Muscle layer of colon (tissue), 2 donors: ENCODE measurements at regions not wholly inside any gene's neighbourhood (a gene's known extent, or its start where the extent isn't known, plus 50 kb on each side); places are given as distances from the start of the nearest gene placed in this dataset.

Experiments used
- H3K27ac ChIP-seq: one replicate; pipeline ENCODE4 v1.7.0; 2013; ENCODE audit warnings: low read depth, mild to moderate bottlenecking, low read length, moderate library complexity
- H3K27me3 ChIP-seq, 2 donors: one replicate each; pipeline ENCODE4 v1.7.0; 2013; ENCODE audit warnings: low read length in 2 of 2, mild to moderate bottlenecking in 2 of 2; ENCODE audit not compliant: insufficient read depth in 2 of 2, control insufficient read depth in 1 of 2
- H3K36me3 ChIP-seq: one replicate; pipeline ENCODE4 v1.7.0; 2013; ENCODE audit warnings: mild to moderate bottlenecking, low read length; ENCODE audit not compliant: insufficient read depth
- H3K4me1 ChIP-seq: one replicate; pipeline ENCODE4 v1.7.0; 2013; ENCODE audit warnings: mild to moderate bottlenecking, low read length; ENCODE audit not compliant: insufficient read depth
- H3K4me3 ChIP-seq, 2 donors: one replicate each; pipeline ENCODE4 v1.7.0; 2013; ENCODE audit warnings: low read length in 2 of 2, low read depth in 1 of 2, mild to moderate bottlenecking in 1 of 2, moderate library complexity in 1 of 2
- H3K9ac ChIP-seq: one replicate; pipeline ENCODE4 v1.7.0; 2013; ENCODE audit warnings: low read length
- H3K9me3 ChIP-seq: one replicate; pipeline ENCODE4 v1.7.0; 2013; ENCODE audit warnings: mild to moderate bottlenecking, low read length
- donor health status: abdominal sarcoma.
- donor health status: Adenocarcinoma of cecum.

DNA sequence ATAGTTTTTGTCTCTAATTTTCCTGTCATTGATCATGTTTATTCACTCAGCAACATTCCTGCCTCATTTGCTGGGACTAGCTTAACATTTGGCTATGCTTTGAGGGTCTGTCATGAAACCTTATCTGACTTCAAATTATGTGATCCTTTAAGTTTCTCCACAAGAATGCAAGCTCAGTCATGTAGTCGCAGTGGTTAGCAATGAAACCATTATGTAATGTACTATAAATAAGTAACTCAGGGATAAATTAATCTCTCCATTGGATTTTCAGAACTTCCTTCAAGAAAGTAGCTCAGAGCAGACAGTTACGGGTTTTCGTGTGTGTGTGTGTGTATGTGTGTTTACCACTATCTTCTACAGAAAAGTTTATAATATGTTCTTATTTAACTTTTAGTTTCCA is 993.6 kb downstream of the ADGRL3 start:
- Histone ChIP-seq H3K9ac (no peak overlapping the region), H3K9me3 (no peaks in the 10 kb centered on the region)

DNA sequence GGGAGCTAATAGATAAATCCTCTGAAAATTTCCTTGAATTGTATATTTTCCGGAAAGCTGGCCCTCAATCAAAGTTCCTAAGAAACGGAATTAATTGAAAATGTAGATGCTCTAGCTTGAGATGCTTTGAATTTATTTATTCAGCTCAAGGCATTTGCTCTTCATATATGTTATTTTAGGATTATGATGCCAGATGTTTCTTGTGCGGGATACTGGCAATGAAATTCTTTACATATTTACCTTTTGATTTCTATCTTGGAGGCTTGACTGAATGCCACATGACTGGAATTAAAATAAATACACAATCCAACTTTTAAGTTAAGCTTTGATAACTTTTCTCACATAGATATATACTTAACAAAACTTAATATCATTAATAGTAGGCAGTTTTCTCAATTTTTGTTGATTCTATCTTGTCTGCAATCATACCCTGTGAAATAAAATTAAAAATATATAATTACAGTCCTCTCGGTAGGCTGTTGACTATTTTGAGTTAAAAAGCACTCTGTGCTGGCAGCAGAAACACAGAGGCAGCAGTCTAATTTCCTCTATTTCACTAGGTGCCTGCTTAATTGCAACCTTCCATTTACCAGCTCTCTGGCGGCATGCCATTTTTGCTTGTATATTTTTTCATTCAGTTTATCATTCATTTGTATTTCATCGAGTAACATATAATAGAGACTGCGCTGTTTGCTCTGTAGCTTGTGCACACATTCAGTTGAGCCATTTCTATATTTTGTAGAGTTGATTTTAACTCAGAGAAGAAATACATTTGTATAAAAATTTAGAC is 991.5 kb downstream of the ADGRL3 start:
- Histone ChIP-seq H3K9me3 (no peaks in the 10 kb centered on the region), H3K9ac (no peak overlapping the region)

More for the DNA sequence above, 993.6 kb downstream of the ADGRL3 start:
- H3K36me3 ChIP-seq, result no peaks in the 10 kb centered on the region
- H3K4me3 ChIP-seq, result no peak overlapping the region
- H3K4me1 ChIP-seq, result no peaks in the 10 kb centered on the region
- H3K27ac ChIP-seq, result no peak overlapping the region
- H3K27me3 ChIP-seq, result no peaks in the 10 kb centered on the region

DNA sequence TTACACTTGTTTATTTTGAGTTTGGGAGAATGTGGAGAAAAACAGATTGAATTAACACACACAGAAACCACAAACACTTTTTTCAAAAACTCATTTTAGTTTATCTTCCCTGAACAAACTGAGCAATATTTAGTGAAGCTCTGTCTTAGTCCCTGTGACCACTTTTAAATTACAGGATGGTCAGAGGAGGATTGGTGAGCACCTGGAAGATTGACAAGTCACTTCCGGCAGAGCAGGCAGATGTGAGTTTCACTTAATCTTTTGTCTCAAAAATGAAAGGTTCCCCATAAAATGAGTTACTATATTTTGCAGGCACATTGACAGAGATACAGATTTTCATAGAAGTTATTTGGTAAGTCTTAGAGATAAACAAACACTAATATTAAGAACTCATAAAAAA is 970.1 kb downstream of the ADGRL3 start:
- H3K27me3 ChIP-seq, result no peaks in the 10 kb centered on the region
- H3K9me3 ChIP-seq, result no peaks in the 10 kb centered on the region
- no peak overlapping the region for H3K27ac ChIP-seq
- H3K9ac ChIP-seq, result no peak overlapping the region
- H3K4me3 ChIP-seq, result no peak overlapping the region
- no peaks in the 10 kb centered on the region for H3K36me3 ChIP-seq
- H3K4me1 ChIP-seq, result no peaks in the 10 kb centered on the region

More for the DNA sequence above, 991.5 kb downstream of the ADGRL3 start:
- no peaks in the 10 kb centered on the region for H3K36me3 ChIP-seq
- no peak overlapping the region for H3K4me3 ChIP-seq
- no peak overlapping the region for H3K27ac ChIP-seq
- no peaks in the 10 kb centered on the region for H3K27me3 ChIP-seq
- H3K4me1 ChIP-seq, result no peaks in the 10 kb centered on the region

DNA sequence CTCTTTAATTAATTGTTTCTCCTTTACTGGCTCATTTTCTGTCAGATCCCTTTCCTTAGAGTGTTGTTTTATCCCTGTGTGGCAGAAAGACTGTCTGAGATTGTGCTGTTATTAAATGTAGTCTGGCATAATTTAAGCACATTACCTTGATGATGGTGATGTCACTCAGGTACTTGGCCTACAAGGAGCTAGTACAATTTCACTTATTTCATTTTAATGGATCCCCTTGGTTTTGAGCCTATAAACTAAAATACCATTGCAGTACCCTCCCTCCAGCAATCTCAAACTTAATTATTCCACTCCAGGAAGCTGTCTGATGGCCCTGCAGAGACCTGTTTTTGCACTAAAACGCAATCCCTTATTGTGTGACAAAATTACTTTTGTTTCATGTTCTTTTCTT is 968.6 kb downstream of the ADGRL3 start:
- Histone ChIP-seq H3K36me3 (no peaks in the 10 kb centered on the region), H3K9ac (no peak overlapping the region), H3K4me1 (no peaks in the 10 kb centered on the region), H3K4me3 (no peak overlapping the region), H3K27me3 (no peaks in the 10 kb centered on the region), H3K27ac (no peak overlapping the region), H3K9me3 (no peaks in the 10 kb centered on the region)

DNA sequence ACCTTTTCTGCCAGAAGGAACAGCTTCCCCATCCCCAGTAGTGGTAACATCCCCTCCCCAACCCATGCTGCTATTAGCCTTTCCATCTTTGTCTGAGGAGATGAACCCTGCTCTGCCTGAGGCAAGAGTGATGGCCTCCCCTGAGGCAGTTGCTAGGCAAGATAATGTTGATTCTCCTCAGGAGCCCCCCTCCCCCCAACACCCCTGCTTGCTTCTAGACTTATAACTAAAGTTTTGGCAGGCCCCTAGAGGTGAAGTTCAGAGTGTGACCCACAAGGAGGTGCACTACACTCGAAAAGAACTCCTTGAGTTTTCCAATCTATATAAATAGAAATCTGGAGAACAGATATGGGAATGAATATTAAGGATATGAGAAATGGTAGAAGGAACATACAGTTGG is 962.5 kb downstream of the ADGRL3 start:
- H3K27ac ChIP-seq, result no peak overlapping the region
- H3K36me3 ChIP-seq, result no peaks in the 10 kb centered on the region
- no peaks in the 10 kb centered on the region for H3K27me3 ChIP-seq
- no peaks in the 10 kb centered on the region for H3K4me1 ChIP-seq
- no peak overlapping the region for H3K4me3 ChIP-seq
- no peak overlapping the region for H3K9ac ChIP-seq
- no peaks in the 10 kb centered on the region for H3K9me3 ChIP-seq

DNA sequence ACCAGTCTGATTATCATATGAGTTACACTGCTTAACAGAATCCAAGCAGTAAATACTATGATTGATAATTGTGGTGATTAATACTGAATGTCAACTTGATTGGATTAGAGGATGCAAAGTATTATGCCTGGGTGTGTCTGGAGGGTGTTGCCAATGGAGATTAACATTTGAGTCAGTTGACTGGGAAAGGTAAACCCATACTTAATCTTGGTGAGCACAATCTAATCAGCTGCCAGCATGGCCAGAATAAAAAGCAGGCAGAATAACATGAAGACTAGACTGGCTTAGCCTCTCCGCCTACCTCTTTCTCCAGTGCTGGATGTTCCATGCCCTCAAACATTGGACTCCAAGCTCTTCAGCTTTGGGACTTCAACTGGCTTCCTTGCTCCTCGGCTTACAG is 961.3 kb downstream of the ADGRL3 start:
- Histone ChIP-seq H3K4me1 (no peaks in the 10 kb centered on the region), H3K27ac (no peak overlapping the region), H3K9ac (no peak overlapping the region), H3K27me3 (no peaks in the 10 kb centered on the region), H3K36me3 (no peaks in the 10 kb centered on the region), H3K9me3 (no peaks in the 10 kb centered on the region), H3K4me3 (no peak overlapping the region)

DNA sequence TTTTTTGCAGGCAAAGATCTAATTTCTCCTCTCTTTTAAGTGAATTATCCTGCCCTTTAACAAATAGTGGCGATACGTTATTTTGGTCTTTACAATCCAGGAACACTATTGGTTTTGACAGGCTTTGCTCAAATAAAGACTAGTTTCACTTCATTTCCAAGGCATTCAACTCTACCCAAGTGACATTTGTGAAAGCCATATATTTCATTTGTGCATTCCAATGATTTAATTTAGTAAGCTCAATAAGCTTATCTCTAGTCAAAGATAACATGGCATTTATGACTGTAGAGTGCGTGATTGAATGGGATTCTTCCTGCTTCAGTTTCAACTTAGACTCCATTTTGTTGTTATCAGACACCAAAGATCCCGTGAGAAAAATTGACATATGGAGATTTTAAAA is 959.8 kb downstream of the ADGRL3 start:
- no peaks in the 10 kb centered on the region for H3K27me3 ChIP-seq
- no peak overlapping the region for H3K27ac ChIP-seq
- no peak overlapping the region for H3K9ac ChIP-seq
- no peak overlapping the region for H3K4me3 ChIP-seq
- no peaks in the 10 kb centered on the region for H3K4me1 ChIP-seq
- H3K36me3 ChIP-seq, result no peaks in the 10 kb centered on the region
- H3K9me3 ChIP-seq, result no peaks in the 10 kb centered on the region

DNA sequence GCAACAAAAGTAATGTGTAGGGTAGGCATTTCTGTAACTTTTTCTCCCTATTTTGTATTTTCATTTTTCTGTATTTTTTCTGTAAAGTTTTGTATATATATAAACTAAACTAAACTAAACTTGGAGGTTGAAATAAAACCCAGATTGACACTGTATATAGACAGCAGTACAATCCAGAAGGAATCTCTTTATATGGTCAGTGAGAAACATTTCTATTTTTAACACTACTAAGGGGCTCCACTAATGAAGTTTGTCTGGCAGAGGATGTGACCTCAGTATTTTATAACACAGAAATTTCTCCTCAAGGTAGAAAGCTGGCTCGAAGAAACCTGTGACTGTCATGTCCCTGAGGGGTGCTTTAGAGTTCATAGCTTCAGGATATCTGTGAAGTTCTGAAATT is 959.2 kb downstream of the ADGRL3 start:
- Histone ChIP-seq H3K9ac (no peak overlapping the region), H3K4me1 (no peaks in the 10 kb centered on the region), H3K4me3 (no peak overlapping the region), H3K27me3 (no peaks in the 10 kb centered on the region), H3K36me3 (no peaks in the 10 kb centered on the region), H3K27ac (no peak overlapping the region), H3K9me3 (no peaks in the 10 kb centered on the region)

DNA sequence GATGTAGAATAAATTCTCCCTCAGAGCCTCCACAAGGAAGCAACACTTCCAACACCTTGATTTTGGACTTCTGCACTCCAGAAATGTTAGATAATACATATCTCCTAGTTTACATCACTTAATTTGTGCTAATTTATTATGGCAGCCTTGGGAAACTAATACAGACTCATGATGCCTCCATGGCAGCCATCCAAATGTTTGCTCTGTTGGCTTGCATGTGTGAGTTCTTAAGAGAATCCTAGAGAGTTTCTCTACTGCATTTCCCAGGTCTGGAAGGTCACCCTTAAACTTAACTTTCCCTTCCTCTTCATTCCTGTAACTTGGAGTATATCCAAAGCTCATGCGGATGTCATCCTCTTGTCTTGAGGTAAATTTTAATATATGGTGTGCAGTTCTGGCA is 956.1 kb downstream of the ADGRL3 start:
- no peak overlapping the region for H3K4me3 ChIP-seq
- H3K27ac ChIP-seq, result no peak overlapping the region
- H3K9me3 ChIP-seq, result no peaks in the 10 kb centered on the region
- no peak overlapping the region for H3K9ac ChIP-seq
- H3K4me1 ChIP-seq, result no peaks in the 10 kb centered on the region
- H3K36me3 ChIP-seq, result no peaks in the 10 kb centered on the region
- no peaks in the 10 kb centered on the region for H3K27me3 ChIP-seq

DNA sequence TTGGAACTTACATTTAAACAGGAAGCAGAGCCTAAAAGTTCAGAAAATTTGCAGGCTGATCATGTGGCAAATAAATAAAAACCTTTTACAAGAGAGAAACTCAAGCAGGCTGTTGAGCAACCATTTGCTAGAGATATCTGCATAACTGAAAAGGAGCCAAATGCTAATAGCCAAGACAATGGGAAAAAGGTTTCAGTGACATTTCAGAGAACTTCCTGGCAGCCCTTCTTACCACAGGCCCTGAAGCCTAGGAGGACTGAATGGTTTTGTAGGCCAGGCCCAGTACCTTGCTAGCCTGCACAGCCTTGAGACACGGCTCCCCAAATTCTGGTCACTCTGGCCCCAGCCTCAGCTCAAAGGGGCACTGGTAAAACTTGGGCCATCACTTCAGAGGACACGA is 945.1 kb downstream of the ADGRL3 start:
- Histone ChIP-seq H3K27me3 (no peaks in the 10 kb centered on the region), H3K4me3 (no peak overlapping the region), H3K9ac (no peak overlapping the region), H3K27ac (no peak overlapping the region), H3K4me1 (no peaks in the 10 kb centered on the region), H3K36me3 (no peaks in the 10 kb centered on the region), H3K9me3 (no peaks in the 10 kb centered on the region)

DNA sequence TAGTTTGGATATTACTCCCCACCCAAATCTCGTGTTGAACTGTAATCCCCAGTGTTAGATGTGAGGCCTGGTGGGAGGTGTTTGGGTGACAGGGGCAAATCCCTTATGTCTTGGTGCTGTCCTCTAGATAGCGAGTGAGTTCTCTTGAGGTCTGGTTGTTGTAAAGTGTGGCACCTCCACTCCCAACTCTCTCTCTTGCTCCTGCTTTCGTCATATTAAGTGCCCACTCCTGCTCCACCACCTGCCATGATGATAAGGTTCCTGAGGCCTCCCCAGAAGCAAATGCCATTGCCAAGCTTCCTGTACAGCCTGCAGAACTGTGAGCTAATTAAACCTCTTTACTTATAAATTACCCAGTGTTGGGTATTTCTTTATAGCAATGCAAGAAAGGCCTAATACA is 944.3 kb downstream of the ADGRL3 start:
- H3K27me3 ChIP-seq, result no peaks in the 10 kb centered on the region
- H3K27ac ChIP-seq, result no peak overlapping the region
- H3K9me3 ChIP-seq, result no peaks in the 10 kb centered on the region
- no peaks in the 10 kb centered on the region for H3K36me3 ChIP-seq
- H3K4me1 ChIP-seq, result no peaks in the 10 kb centered on the region
- H3K9ac ChIP-seq, result no peak overlapping the region
- no peak overlapping the region for H3K4me3 ChIP-seq

DNA sequence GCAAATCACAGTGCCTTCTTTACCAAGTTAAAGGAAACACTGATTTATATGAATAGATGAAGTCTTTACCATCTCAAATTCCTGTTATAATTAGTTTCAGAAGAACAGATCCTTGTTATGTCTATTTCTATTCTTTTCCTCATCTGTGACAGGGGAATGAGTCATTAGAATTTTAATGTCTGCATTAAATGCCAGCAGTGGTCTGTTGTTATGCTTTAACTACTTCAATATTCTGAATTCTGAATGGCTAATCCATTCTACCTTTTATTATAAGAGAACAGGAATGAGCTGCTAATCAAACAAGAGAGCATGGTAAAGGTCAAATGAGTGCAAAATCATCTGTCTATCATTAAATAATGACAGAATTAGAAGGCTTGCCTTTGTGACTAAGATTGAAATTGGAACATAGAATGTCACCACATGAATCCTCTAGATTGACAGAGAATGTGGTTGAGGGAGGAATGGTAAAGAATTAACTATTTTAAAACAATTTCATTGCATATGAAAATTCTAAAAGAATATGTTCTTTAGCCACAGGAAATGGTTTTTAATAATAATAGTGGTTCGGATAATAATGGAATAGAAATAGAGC is 935.5 kb downstream of the ADGRL3 start:
- Histone ChIP-seq H3K27ac (no peak overlapping the region), H3K4me3 (no peak overlapping the region), H3K27me3 (no peaks in the 10 kb centered on the region), H3K9me3 (no peaks in the 10 kb centered on the region), H3K9ac (no peak overlapping the region), H3K36me3 (no peaks in the 10 kb centered on the region), H3K4me1 (no peaks in the 10 kb centered on the region)
